K562 (cell line): ENCODE measurements at regions not wholly inside any gene's neighbourhood (a gene's known extent, or its start where the extent isn't known, plus 50 kb on each side); places are given as distances from the start of the nearest gene placed in this dataset.

Experiments
- EGR1 ChIP-seq: fragments of 450-650 bp; conservative IDR thresholded peaks from 2 replicates; pipeline ENCODE4 v1.6.1; 2017; ENCODE audit warnings: mild to moderate bottlenecking
- HNRNPK ChIP-seq: fragments of 200-400 bp; formaldehyde crosslinking; IDR thresholded peaks from one replicate; pipeline ENCODE4 v1.6.1; 2018; ENCODE audit warnings: mild to moderate bottlenecking, low read depth, low read length; ENCODE audit not compliant: poor library complexity, severe bottlenecking

DNA sequence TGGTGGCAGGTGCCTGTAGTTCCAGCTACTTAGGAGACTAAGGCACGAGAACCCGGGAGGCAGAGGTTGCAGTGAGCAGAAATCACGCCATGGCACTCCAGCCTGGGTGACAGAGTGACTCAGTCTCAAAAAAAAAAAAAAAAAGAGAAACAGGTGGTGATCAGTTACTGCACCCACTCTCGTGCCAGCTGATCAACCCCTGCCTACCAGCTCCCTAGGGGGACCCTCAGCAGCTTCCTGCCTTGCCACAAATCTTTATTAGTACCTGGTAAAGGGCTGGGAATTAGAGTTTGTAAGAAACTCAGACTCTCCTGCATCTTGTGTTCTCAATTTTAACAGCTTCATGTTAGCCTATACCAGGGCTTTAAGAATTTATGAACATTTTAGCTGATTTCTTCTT is 914.9 kb downstream of the EFNA5 start:
- no peak for TF ChIP-seq HNRNPK
- no peak for TF ChIP-seq EGR1
